HS-5 (cell line): ENCODE measurements at regions not wholly inside any gene's neighbourhood (a gene's known extent, or its start where the extent isn't known, plus 50 kb on each side); places are given as distances from the start of the nearest gene placed in this dataset.
"Not testable (repeated sequence)": the region's sequence is repeated elsewhere in the genome, so short reads cannot be mapped to it uniquely, and the experiment has no call there.

Experiments used
- DNase-seq: peaks from one replicate; pipeline ENCODE4 v3.0.0-alpha.2; 2012; ENCODE audit warnings: low read depth

GRCh38 chr7:47190462-47190861 lies 391.4 kb downstream of the TNS3 start:
- DNase-seq = no peak

GRCh38 chr7:47188653-47189315 lies 393.1 kb downstream of the TNS3 start:
- DNase-seq = no peak

GRCh38 chr7:47188136-47188535 lies 393.8 kb downstream of the TNS3 start:
- no peak for DNase-seq

- DNase-seq = no peak
These were observed 395.6 kb downstream of the TNS3 start for GRCh38 chr7:47186316-47186715.

- DNase-seq = no peak
These were observed 396.1 kb downstream of the TNS3 start for GRCh38 chr7:47185839-47186238.

- DNase-seq = no peak
These were observed 396.7 kb downstream of the TNS3 start for GRCh38 chr7:47185170-47185569.

- DNase-seq = no peak
These were observed 397.9 kb downstream of the TNS3 start for GRCh38 chr7:47183862-47184590.

- no peak for DNase-seq
These were observed 400.1 kb downstream of the TNS3 start for GRCh38 chr7:47181746-47182361.

GRCh38 chr7:47180516-47180826 lies 401.4 kb downstream of the TNS3 start:
- no peak for DNase-seq

- DNase-seq = peak; percentile 39
These were observed 401.9 kb downstream of the TNS3 start for GRCh38 chr7:47179812-47180515.

- DNase-seq = not testable (repeated sequence)
These were observed 409.0 kb downstream of the TNS3 start for GRCh38 chr7:47172602-47173539.

GRCh38 chr7:47170516-47170915 lies 411.4 kb downstream of the TNS3 start:
- DNase-seq = no peak

GRCh38 chr7:47154791-47155190 lies 427.1 kb downstream of the TNS3 start:
- no peak for DNase-seq

- no peak for DNase-seq
These were observed 428.3 kb downstream of the TNS3 start for GRCh38 chr7:47153576-47153975.

GRCh38 chr7:47153058-47153457 lies 428.9 kb downstream of the TNS3 start:
- DNase-seq = peak; percentile 99

GRCh38 chr7:47152307-47152706 lies 429.6 kb downstream of the TNS3 start:
- DNase-seq = no peak

GRCh38 chr7:47150497-47151260 lies 431.2 kb downstream of the TNS3 start:
- no peak for DNase-seq

- no peak for DNase-seq
These were observed 431.9 kb downstream of the TNS3 start for GRCh38 chr7:47149971-47150370.

GRCh38 chr7:47149208-47149839 lies 432.6 kb downstream of the TNS3 start:
- DNase-seq = no peak

- no peak for DNase-seq
These were observed 433.2 kb downstream of the TNS3 start for GRCh38 chr7:47148536-47149207.
